Epithelial cell of esophagus (primary cell): ENCODE measurements at regions not wholly inside any gene's neighbourhood (a gene's known extent, or its start where the extent isn't known, plus 50 kb on each side); places are given as distances from the start of the nearest gene placed in this dataset.

ENCODE experiments used
- DNase-seq: peaks from one replicate; pipeline ENCODE4 v3.0.0; 2010; ENCODE audit warnings: low read depth
- H3K4me3 ChIP-seq: 2 replicates; pipeline ENCODE4 v1.5.1; 2011; ENCODE audit warnings: mild to moderate bottlenecking, low read length, control low read depth
- TF ChIP-seq, protein P1 (sequence below): IDR thresholded peaks from 2 replicates; pipeline ENCODE4 v1.5.1; 2011; ENCODE audit warnings: low read depth, mild to moderate bottlenecking, low read length, control low read depth, inconsistent platforms; ENCODE audit not compliant: insufficient read depth; ENCODE audit errors: missing control alignments

DNA sequence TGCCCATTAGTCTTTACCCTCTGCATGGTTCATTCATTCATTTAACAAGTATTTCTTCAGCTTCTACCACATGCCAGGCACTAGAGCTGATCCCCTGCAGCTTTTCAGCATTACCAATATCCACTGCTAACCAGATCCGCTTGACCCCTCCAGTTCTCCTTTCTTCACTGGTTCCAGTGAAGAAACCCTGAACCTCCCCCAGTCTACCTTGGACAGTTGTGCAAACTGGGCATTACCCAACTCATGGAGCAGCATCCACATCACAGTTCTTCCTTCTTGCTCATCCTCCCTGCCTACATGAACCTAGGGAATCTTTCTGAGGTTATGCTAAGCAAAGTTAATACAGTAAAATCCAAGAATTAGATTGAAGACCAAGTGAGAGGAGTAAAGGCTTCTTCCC is 78.7 kb upstream of the SERP2 start:
- DNase-seq = no peak
- no peak overlapping the region for H3K4me3 ChIP-seq
- TF ChIP-seq, protein P1, sequence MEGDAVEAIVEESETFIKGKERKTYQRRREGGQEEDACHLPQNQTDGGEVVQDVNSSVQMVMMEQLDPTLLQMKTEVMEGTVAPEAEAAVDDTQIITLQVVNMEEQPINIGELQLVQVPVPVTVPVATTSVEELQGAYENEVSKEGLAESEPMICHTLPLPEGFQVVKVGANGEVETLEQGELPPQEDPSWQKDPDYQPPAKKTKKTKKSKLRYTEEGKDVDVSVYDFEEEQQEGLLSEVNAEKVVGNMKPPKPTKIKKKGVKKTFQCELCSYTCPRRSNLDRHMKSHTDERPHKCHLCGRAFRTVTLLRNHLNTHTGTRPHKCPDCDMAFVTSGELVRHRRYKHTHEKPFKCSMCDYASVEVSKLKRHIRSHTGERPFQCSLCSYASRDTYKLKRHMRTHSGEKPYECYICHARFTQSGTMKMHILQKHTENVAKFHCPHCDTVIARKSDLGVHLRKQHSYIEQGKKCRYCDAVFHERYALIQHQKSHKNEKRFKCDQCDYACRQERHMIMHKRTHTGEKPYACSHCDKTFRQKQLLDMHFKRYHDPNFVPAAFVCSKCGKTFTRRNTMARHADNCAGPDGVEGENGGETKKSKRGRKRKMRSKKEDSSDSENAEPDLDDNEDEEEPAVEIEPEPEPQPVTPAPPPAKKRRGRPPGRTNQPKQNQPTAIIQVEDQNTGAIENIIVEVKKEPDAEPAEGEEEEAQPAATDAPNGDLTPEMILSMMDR = no peak

DNA sequence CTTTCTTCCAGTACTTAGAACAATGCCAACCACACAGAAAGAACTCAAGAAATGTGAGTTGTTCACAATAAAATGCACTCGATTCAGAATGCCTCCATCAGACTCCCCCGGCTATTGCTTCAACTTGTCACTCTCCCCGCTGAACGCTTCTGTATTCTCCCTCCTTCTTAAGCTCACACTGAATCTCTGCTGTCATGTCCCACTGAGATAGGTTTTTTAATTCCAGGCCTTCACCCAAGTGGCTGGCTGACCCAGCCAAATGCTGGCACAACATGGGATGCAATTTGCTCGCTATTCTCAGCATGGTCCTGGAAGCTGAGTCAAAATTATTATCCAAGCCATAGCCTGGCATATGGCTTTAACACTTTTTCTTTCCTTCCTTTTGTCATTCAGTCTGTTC is 76.8 kb upstream of the SERP2 start:
- no peak for DNase-seq
- no peak overlapping the region for H3K4me3 ChIP-seq
- TF ChIP-seq, protein P1 = no peak

DNA sequence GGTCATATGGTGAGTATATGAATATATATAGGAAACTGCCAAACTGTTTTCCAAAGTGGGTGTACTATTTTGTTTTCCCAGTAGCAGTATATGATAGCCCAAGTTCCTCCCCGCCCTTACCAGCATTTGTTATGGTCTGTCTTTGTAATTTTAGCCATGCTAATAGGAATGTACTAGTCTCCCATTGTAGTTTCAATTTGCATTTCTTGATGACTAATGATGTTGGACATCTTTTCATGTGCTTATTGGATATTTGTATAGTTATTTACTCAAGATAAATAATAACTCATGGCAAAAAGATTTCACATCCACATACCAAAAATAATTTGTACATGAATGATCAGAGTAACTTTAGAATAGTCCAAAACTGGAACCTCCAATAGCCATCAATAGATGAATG is 75.3 kb upstream of the SERP2 start:
- DNase-seq = peak; percentile 51
- TF ChIP-seq, protein P1 = no peak
- H3K4me3 ChIP-seq = no peak overlapping the region

DNA sequence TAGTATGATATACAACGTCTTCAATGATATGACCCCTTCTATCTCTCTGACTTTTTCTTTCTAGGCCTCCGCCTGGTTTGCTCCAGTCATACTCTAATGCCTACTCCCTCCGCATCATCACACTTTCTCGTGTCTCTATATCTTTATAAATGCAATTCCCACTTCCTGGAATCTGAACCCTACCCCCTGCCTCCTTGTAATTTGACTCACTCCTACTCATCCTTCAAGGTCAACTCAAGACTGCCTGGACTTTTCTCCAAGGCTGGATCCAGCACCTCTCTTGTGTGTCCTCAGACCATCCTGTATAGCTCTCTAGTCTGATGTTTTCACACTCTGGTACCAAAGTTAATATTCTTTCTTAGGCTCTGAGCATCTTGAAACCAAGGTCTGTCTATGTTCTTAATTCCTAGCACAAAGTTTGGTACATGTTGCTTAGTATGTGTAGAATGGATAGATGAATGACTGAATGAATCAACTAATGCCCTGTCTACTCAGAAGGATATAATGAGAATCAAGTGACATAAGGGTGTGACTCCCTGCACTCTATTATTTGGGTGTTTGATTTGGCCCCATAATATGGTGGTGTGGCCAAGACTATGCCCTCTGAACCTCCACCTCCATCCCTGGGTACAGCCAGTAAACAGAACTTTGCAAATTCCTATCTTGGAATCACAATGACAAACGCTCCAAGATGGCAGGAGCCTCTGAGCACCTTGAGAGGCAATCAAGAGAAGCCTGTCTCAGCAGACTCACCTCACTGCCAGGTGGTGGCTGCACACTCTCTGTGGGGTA is 74.3 kb upstream of the SERP2 start:
- H3K4me3 ChIP-seq = no peak overlapping the region
- DNase-seq = no peak
- TF ChIP-seq, protein P1 = no peak

DNA sequence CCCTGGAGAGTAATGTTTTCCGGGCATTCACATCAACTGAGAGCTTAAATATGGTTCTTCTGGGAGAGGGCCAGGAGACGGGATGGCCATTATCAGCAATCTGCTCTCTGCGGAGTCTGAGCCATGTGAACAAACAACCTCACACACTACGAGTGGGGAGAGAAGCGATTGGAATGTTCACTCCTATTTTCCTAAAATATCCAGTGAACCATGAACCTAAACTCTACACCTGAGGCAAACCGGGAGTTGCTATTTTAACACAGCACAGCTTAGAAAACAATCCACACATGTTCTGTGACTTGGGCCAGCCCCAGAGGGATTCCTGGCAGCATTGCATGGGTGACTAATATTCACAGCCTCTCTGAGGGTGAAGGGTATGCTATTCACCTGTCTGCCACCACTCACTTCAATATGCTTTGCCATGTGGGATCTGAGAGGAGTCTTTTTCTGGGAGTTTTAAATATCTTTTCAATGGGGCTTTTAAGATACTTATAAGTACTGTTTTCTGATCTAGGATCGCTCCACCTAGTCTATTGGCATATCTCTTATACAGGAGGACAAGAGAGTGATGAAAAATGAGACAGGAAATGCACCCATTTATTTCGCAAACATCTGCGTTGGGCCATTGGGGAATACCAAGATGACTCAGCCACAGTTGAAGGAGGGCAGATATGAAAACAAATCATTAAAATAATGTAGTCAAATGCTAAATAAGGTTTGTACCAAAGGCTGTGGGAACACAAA is 72.6 kb upstream of the SERP2 start:
- peak; percentile 93 for DNase-seq
- no peak overlapping the region for H3K4me3 ChIP-seq
- TF ChIP-seq, protein P1 = peak; percentile 23

DNA sequence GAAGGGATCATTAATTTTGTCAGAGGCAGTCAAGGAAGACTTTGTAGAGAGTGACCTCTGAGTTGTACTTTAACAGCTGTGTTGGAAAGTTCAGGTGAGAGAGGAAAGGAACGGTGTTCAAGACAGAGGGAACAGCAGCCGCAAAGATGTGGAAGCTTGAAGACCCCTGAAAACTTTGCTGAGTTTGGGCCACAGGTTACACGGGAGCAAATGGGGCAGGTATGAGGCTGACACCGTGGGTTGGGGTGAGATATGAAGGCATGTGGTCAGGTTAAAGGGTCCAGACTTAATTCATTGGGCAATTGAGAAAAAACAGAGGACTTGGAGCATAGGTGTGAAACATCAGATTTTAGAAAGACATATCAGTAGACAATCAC is 72.0 kb upstream of the SERP2 start:
- DNase-seq = no peak
- H3K4me3 ChIP-seq = no peak overlapping the region
- TF ChIP-seq, protein P1 = no peak
